ENCODE measurements at regions not wholly inside any gene's neighbourhood (a gene's known extent, or its start where the extent isn't known, plus 50 kb on each side); places are given as distances from the start of the nearest gene placed in this dataset.
A peak's percentile ranks its signal among the peaks of the same experiment; 100 is the strongest.

- Histone ChIP-seq H3K36me3 (replicated peaks in 1 of 2) (no peaks in the 10 kb centered on the region), H3K27me3 (no peaks in the 10 kb centered on the region), H3K4me1 (replicated peaks in 1 of 2) (no peaks in the 10 kb centered on the region), H3K27ac (no peak overlapping the region), H3K4me3 (no peak overlapping the region), H3K9me3 (replicated peaks in 1 of 3) (no peaks in the 10 kb centered on the region)
- intact Hi-C loops (cut with DNase I): no loop called here
- WGBS, 4 donors: 74 to 96% (median 87%) methylated on average over 1 of the region's 1 CpG
- no peak for TF ChIP-seq POLR2A (IDR thresholded peaks at IDR 0.05)
- DNase-seq: no peak
Measured at GRCh38 chr11:88428959-88429358, 91.4 kb upstream of the CTSC start.

GRCh38 chr11:88427719-88428118 is 90.2 kb upstream of the CTSC start:
- no peaks in the 10 kb centered on the region for H3K4me1 ChIP-seq (replicated peaks in 1 of 2)
- intact Hi-C loops (cut with DNase I): no loop called here
- H3K36me3 ChIP-seq (replicated peaks in 1 of 2): no peaks in the 10 kb centered on the region
- no peaks in the 10 kb centered on the region for H3K27me3 ChIP-seq
- WGBS, 4 donors: 58 to 66% (median 64%) methylated on average over 2 of the region's 2 CpGs
- no peak for DNase-seq
- H3K4me3 ChIP-seq: no peak overlapping the region
- H3K27ac ChIP-seq: no peak overlapping the region
- TF ChIP-seq CTCF (IDR thresholded peaks at IDR 0.05) (no peak), POLR2A (IDR thresholded peaks at IDR 0.05) (no peak)
- no peaks in the 10 kb centered on the region for H3K9me3 ChIP-seq (replicated peaks in 1 of 3)

- H3K4me3 ChIP-seq: no peak overlapping the region
- H3K9me3 ChIP-seq (replicated peaks in 1 of 3): no peaks in the 10 kb centered on the region
- H3K27ac ChIP-seq: no peak overlapping the region
- 81 to 87% (median 85%) methylated on average over 6 of the region's 6 CpGs for WGBS, 4 donors
- no peak for DNase-seq
- TF ChIP-seq CTCF (IDR thresholded peaks at IDR 0.05): no peak
- no peak for TF ChIP-seq POLR2A (IDR thresholded peaks at IDR 0.05)
- H3K4me1 ChIP-seq (replicated peaks in 1 of 2): peaks cover 0 to 13% of the 10 kb centered on the region in 2 donors
- H3K36me3 ChIP-seq (replicated peaks in 1 of 2): no peaks in the 10 kb centered on the region
- intact Hi-C loops (cut with DNase I): no loop called here
- no peaks in the 10 kb centered on the region for H3K27me3 ChIP-seq
Measured at GRCh38 chr11:88424881-88425280, 87.3 kb upstream of the CTSC start.

GRCh38 chr11:88421530-88421929 is 84.0 kb upstream of the CTSC start:
- no peak overlapping the region for H3K4me3 ChIP-seq
- H3K27ac ChIP-seq: peak overlapping the region in 2 of 5 donors; percentile 77 to 78
- H3K27me3 ChIP-seq: no peaks in the 10 kb centered on the region
- peaks cover 0 to 17% of the 10 kb centered on the region in 2 donors for H3K4me1 ChIP-seq (replicated peaks in 1 of 2)
- intact Hi-C loops (cut with DNase I): no loop called here
- no peak for TF ChIP-seq CTCF (IDR thresholded peaks at IDR 0.05)
- no peak for TF ChIP-seq POLR2A (IDR thresholded peaks at IDR 0.05)
- H3K9me3 ChIP-seq (replicated peaks in 1 of 3): no peaks in the 10 kb centered on the region
- no peaks in the 10 kb centered on the region for H3K36me3 ChIP-seq (replicated peaks in 1 of 2)
- 45 to 77% (median 63%) methylated on average over 1 of the region's 1 CpG for WGBS, 4 donors
- DNase-seq: peak in 2 of 7 donors; percentile 22 to 29

GRCh38 chr11:88420165-88420791 is 82.7 kb upstream of the CTSC start:
- 62 to 78% (median 65%) methylated on average over 7 of the region's 7 CpGs for WGBS, 4 donors
- H3K27me3 ChIP-seq: no peaks in the 10 kb centered on the region
- no peak for TF ChIP-seq POLR2A (IDR thresholded peaks at IDR 0.05)
- TF ChIP-seq CTCF (IDR thresholded peaks at IDR 0.05): no peak
- peak overlapping the region in 2 of 5 donors; percentile 77 to 78 for H3K27ac ChIP-seq
- intact Hi-C loops (cut with DNase I): no loop called here
- no peaks in the 10 kb centered on the region for H3K9me3 ChIP-seq (replicated peaks in 1 of 3)
- peak in 3 of 7 donors; percentile 16 to 56 (median 23) for DNase-seq
- no peak overlapping the region for H3K4me3 ChIP-seq
- no peaks in the 10 kb centered on the region for H3K36me3 ChIP-seq (replicated peaks in 1 of 2)
- H3K4me1 ChIP-seq (replicated peaks in 1 of 2): peaks cover 0 to 21% of the 10 kb centered on the region in 2 donors

All from adrenal gland (tissue), 9 donors.